GM12873 (cell line): ENCODE measurements at regions not wholly inside any gene's neighbourhood (a gene's known extent, or its start where the extent isn't known, plus 50 kb on each side); places are given as distances from the start of the nearest gene placed in this dataset.

Experiments
- TF ChIP-seq, protein P1 (sequence below): IDR thresholded peaks from 2 replicates; pipeline ENCODE4 v1.5.1; 2012; ENCODE audit warnings: low read depth, mild to moderate bottlenecking, moderate library complexity, low read length, control low read depth; ENCODE audit not compliant: insufficient read depth; ENCODE audit errors: missing control alignments

DNA sequence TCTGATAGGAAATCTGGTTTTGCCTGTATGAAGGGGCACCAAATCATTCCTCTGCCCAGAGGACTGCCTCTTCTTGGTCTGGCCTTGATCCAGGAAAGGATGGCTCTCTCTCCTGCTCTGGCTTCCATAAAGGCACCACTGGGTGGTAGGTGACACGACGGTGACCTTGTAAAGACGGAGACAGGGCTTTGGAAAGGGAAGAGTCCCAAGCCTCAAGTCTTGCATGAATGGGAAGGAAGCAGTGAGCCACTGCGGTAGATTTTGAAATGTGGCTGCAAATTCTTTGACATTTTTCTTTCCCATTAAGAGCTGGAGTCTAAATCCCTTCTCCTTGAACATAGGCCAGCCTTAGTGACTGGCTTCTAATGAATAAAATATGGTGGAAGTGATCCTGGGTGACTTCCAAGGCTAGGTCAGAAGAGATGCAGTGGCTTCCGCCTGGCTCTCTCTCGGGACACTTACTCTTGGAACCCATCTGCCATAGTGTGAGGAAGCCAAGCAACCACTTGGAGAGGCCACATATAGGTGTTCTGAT, 347.4 kb downstream of the BCOR start:
- TF ChIP-seq, protein P1, sequence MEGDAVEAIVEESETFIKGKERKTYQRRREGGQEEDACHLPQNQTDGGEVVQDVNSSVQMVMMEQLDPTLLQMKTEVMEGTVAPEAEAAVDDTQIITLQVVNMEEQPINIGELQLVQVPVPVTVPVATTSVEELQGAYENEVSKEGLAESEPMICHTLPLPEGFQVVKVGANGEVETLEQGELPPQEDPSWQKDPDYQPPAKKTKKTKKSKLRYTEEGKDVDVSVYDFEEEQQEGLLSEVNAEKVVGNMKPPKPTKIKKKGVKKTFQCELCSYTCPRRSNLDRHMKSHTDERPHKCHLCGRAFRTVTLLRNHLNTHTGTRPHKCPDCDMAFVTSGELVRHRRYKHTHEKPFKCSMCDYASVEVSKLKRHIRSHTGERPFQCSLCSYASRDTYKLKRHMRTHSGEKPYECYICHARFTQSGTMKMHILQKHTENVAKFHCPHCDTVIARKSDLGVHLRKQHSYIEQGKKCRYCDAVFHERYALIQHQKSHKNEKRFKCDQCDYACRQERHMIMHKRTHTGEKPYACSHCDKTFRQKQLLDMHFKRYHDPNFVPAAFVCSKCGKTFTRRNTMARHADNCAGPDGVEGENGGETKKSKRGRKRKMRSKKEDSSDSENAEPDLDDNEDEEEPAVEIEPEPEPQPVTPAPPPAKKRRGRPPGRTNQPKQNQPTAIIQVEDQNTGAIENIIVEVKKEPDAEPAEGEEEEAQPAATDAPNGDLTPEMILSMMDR, result no peak

DNA sequence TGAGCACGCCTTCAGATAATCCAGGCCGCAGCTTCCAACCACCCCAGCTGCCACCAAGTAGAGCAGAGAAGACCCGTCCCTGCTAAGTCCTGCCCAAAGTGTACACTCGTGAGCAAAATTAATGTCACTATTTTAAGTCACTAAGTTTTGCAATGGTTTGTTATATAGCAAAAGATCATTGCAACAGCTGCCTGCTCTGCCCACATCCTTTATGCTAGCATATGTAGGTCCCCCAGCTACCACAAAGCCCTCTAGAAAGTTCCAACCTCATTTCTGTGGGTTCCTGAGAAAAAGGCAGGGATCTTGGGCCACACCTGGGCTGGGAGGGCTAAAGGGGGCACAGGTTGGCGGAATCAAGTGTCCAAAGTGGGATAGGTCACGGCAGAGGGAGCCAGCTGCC, 346.9 kb downstream of the BCOR start:
- TF ChIP-seq, protein P1, result no peak

DNA sequence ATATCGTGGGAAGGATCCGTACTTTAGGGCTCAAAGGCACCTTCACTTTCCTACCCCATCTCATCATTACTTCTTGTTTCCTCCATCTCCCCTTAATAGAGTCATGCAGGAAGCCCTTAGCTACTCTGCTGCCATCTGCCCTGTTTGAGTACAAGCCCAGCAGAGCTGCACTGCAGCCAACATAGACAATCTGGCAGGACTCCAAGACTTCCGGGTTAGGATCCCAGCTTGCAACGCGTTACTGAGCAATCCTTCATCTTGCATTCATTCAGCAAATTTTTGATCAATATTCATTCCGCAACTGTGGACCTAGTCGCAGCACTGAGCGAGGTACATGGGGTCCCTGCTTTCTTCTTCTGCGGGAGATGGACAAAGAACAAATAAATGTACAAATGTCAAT, 344.9 kb downstream of the BCOR start:
- TF ChIP-seq, protein P1, result no peak

DNA sequence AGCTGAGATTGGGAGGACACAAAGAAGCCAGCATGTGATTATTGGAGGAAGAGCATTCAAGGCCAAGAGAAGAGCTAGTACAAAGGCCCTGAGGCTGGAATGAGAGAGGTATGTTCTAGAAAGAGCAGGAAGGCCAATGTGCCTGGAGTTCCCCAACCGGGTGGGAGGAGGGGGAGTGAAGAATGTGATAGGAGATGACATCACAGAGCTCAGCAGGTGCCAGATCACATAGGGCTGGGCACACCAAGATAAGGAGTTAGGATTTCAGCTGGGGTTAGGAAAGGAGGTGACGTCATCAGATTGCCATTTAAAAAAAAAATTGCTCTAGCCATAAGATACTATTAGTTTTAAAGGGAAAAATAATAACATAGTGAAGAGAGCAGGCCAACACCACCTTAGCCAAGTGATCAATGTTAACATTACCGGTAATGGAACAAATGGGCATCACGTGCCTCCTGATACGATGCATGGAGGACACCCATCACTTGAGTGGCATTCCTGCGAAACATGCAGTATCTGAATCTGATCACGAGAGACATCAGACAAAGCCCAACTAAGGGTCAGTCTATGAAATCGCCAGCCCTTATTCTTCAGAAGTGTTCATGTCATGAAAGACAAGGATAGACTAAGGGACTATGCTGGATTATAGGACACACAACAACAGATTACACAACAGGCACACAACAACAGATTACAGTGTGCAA, 344.3 kb downstream of the BCOR start:
- TF ChIP-seq, protein P1, result no peak

DNA sequence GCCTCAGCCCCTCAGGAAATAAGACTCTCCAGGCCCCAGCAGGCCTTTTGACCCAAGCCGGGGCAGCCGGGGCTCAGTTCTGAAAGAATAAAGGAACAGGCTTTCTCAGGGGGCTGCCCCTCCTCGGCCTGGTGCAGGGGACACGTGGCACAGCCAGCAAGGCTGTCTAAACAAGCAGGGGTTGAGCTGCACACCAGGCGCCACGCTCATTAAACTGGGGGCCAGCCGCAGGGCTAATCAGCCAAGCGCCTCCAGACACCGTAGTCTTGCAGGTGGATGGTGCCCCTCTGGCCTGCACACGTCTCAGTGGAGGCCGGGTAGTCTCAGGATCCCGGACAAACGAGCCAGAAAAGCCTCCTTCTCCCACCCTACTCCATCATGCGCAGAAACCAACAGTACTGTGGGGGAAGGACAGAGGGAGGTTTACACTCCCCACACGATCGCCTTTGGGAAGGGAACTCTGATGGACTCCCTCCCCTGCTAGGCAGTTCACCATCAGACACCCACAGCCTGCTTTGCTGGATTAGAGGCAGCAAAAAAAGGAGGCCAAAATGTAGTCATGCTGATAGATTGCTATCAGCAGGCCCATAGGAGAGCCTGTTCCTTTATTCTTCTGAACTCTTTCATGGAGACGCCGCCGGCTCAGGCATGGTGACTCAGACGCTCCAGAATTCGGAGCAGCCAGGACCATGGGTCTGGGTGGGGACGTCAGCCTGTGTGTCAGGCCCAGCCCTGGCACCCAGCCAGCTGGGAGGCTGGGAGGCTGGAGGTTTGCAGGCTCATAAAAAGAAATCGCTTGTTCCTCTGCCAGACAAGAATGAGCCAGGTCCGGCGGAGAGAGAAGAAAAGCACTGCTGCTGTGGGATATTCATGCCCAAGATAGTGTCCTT, 342.4 kb downstream of the BCOR start:
- TF ChIP-seq, protein P1, result no peak

DNA sequence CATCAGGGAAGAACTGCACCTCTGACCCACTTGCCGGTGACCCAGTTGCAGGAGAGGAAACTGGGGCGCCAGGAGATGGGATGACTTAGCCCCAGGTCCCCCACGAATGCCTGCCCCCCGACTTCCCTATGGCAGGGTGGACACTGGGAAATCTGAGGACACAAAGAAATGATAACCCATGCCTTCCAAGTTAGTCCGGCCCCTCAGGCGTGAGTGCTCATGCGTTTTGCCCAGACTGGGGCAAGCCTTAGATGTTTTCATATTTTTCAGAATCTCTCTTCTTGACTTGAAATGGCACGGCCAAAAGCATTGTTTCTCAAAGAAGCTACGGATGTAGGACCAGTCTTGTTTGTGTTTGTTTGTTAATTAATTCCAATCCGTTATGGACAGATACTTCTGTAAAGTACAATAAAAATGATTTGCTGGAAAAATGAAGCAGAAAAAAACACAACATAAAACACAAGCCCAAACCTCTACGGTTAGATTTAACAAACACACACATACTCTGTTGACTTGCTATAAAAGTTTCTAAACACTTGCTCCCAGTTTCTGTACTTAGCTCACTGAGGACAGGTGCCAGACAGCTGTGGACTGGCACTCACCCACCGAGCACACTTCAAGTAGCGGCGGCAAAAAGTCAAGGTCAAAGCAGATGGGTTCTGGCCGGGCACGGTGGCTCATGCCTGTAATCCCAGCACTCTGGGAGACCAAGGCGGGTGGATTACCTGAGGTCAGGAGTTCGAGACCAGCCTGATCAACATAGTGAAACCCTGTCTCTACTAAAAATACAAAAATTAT, 341.5 kb downstream of the BCOR start:
- TF ChIP-seq, protein P1, result no peak
